ENCODE measurements at regions not wholly inside any gene's neighbourhood (a gene's known extent, or its start where the extent isn't known, plus 50 kb on each side); places are given as distances from the start of the nearest gene placed in this dataset.

- no peak for TF ChIP-seq ZFX (IDR thresholded peaks at IDR 0.05)
- no peak for TF ChIP-seq CTCF (conservative IDR thresholded peaks at IDR 0.05)
- no peak overlapping the region for H3K27ac ChIP-seq
Measured at GRCh38 chr13:42684226-42684625, 97.2 kb upstream of the FAM216B start.

GRCh38 chr13:42685751-42686150, 95.6 kb upstream of the FAM216B start:
- no peak for TF ChIP-seq CTCF (conservative IDR thresholded peaks at IDR 0.05)
- TF ChIP-seq ZFX (IDR thresholded peaks at IDR 0.05): no peak
- no peak overlapping the region for H3K27ac ChIP-seq

GRCh38 chr13:42686165-42686564, 95.2 kb upstream of the FAM216B start:
- no peak for TF ChIP-seq ZFX (IDR thresholded peaks at IDR 0.05)
- no peak for TF ChIP-seq CTCF (conservative IDR thresholded peaks at IDR 0.05)
- H3K27ac ChIP-seq: no peak overlapping the region

GRCh38 chr13:42688821-42689220, 92.6 kb upstream of the FAM216B start:
- TF ChIP-seq CTCF (conservative IDR thresholded peaks at IDR 0.05) (no peak), ZFX (IDR thresholded peaks at IDR 0.05) (no peak)
- H3K27ac ChIP-seq: no peak overlapping the region

- no peak overlapping the region for H3K27ac ChIP-seq
- TF ChIP-seq CTCF (conservative IDR thresholded peaks at IDR 0.05): no peak
- no peak for TF ChIP-seq ZFX (IDR thresholded peaks at IDR 0.05)
Measured at GRCh38 chr13:42696191-42696590, 85.2 kb upstream of the FAM216B start.

GRCh38 chr13:42699912-42700311, 81.5 kb upstream of the FAM216B start:
- H3K27ac ChIP-seq: no peak overlapping the region
- TF ChIP-seq ZFX (IDR thresholded peaks at IDR 0.05) (no peak), CTCF (conservative IDR thresholded peaks at IDR 0.05) (no peak)

GRCh38 chr13:42702716-42703115, 78.7 kb upstream of the FAM216B start:
- no peak overlapping the region for H3K27ac ChIP-seq
- TF ChIP-seq CTCF (conservative IDR thresholded peaks at IDR 0.05) (no peak), ZFX (IDR thresholded peaks at IDR 0.05) (no peak)
